ENCODE measurements at regions not wholly inside any gene's neighbourhood (a gene's known extent, or its start where the extent isn't known, plus 50 kb on each side); places are given as distances from the start of the nearest gene placed in this dataset.

- no peak for DNase-seq
Measured at GRCh38 chr2:195029804-195030654, 627.0 kb upstream of the SLC39A10 start.

DNA sequence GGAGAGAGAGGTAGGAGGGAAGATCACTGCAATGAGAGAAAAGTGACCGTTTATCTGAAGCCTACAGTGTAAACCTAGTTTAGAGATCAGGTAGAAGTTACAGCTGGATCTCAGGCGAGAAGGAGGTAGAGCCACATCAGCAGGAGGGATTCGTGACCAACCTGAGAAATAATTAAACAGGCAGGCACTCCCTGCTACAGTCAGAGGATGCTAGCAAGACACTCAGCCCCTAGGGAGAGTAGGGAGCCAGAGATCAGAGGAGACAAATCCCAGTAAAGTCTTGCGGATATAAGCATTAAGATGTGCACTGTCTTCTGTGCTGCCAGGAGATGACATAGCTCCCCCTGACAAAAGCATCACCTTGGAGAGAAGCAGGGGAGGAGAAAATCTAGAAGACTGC lies 629.1 kb upstream of the SLC39A10 start:
- DNase-seq: no peak

GRCh38 chr2:195026261-195026660 lies 630.8 kb upstream of the SLC39A10 start:
- no peak for DNase-seq

DNA sequence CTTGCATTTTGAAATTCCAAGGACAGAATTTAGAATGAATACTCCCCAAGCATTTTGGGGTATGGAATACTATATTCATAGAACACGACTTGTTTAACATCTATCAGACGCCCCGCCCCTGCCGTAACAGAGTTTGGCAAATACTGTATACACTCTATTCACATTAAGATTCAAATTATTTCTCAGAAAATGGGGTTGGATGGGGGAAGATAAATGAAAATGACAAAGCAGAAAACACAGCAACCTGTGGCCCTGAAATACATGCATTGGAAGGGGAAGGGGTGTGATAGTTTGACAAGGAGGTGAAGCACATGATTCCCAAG lies 634.6 kb upstream of the SLC39A10 start:
- no peak for DNase-seq

DNA sequence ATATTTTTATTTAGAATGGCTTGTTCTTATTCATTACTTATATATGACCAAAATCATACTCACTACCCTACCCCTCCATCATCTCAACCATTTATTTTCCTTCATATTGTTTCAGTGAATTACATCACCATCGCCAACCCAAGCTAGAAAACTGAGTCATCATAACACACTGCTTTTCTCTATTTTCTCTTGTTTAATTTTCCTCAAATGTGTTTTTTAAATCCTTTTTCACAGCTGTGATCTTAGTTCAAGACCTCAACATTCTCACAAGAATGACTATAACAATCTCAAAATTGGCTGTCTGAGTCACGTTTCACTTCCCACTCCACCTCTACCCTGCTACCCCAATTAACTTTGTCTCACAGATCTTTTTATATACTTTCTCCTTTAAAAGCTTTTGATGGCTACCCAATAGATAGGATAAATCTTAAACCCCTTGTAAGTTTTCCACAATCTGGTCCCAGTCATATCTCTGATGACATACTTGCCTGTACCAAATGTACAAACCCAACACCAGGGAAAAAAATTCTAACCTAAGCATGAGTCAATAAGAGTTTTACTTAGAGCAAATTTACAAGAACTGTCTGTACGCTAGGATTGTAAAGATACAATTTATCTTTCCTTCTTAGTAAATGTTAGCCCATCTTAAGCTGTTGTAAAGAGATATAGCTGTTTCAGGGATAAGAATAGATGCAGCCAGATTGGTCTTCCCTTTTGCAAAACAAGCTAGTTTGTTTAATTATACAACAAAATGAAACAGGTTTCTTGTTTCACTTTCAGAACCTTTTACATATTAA lies 635.1 kb upstream of the SLC39A10 start:
- no peak for DNase-seq

DNA sequence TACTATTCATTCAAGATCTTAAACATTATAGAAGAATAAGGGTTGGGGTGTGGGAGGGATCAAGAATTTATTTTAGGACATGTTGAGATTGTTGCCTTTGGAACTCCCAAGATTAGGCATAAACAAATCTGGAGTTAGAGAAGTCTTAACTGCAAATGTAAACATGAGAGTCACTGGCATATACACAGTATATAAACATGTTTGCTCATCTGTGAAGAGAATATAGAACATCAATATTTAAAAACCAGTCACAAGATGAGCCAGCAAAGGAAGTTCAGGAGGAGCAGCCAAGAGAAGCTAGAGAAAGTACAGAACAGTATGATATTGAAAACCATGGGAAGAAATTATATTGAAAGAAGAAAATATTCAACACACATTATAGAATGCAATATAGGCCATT lies 638.6 kb upstream of the SLC39A10 start:
- DNase-seq: no peak

DNA sequence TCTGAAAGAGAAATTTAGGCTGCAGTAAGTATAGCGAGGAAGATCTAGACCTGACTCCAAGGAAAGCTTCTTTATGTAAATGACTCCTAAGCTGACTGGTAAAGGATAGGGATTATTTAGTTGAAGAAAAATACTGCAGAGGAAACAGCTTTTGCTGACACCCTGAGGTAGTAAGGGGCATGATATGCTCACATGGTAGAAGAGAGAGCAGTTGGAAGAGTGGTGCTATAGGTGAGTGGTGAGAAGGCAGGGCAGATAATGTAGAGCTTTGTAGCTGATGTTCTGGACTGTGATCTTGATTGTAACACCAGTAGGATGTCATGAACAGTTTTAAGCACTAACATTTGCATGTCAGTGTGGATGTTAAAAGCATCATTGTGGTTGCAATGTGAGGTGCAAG lies 639.1 kb upstream of the SLC39A10 start:
- DNase-seq: no peak

- DNase-seq: no peak
Measured at GRCh38 chr2:195016841-195017240, 640.2 kb upstream of the SLC39A10 start.

GRCh38 chr2:195009202-195009601 lies 647.8 kb upstream of the SLC39A10 start:
- DNase-seq: no peak

- DNase-seq: no peak
Measured at GRCh38 chr2:195006856-195007255, 650.2 kb upstream of the SLC39A10 start.

- no peak for DNase-seq
Measured at GRCh38 chr2:195003881-195004471, 653.0 kb upstream of the SLC39A10 start.

GRCh38 chr2:195001924-195002323 lies 655.1 kb upstream of the SLC39A10 start:
- DNase-seq: no peak

- no peak for DNase-seq
Measured at GRCh38 chr2:194999771-195000170, 657.3 kb upstream of the SLC39A10 start.

DNA sequence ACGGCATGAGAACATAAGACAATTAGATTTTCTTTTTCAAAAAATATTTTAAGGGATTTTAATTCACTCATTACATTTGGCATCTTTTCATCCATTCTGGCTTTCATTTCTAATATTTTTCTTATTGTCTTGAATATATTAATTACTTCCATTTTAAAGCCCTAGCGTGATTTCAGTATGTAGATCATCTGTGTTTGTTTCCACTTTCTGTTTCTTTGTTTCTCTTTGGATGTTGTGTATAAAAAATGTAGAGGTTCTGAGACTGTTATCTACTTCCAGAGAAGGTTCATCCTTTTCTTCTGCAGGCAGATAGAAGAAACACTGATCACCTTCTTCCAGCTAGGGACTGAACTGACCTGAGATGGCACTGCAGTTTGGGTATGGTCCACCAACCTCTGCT lies 664.4 kb upstream of the SLC39A10 start:
- DNase-seq: no peak

- no peak for DNase-seq
Measured at GRCh38 chr2:194985258-194985657, 671.8 kb upstream of the SLC39A10 start.

GRCh38 chr2:194962254-194962653 lies 694.8 kb upstream of the SLC39A10 start:
- DNase-seq: no peak

DNA sequence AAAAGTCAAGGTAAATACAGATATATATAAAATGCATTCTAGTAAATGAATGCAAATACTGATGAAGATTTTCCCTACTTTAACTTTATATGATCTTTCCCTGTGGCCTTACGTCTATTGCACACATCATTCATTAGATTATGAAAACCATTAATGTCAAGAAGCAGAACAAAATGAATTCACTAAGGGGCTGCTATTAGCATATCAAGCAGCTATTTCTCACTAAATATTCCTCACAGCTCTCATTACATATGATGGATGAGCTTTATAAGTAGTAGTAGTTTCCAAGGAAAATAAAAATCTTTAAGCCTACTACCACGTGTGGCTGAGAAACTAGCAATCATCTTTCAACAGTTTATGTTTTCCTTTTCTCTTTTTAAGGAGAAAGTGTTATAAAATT lies 702.8 kb upstream of the SLC39A10 start:
- DNase-seq: no peak

GRCh38 chr2:194946826-194947225 lies 710.2 kb upstream of the SLC39A10 start:
- DNase-seq: no peak

GRCh38 chr2:194938066-194938465 lies 719.0 kb upstream of the SLC39A10 start:
- no peak for DNase-seq

GRCh38 chr2:194927489-194927888 lies 729.5 kb upstream of the SLC39A10 start:
- DNase-seq: no peak

DNA sequence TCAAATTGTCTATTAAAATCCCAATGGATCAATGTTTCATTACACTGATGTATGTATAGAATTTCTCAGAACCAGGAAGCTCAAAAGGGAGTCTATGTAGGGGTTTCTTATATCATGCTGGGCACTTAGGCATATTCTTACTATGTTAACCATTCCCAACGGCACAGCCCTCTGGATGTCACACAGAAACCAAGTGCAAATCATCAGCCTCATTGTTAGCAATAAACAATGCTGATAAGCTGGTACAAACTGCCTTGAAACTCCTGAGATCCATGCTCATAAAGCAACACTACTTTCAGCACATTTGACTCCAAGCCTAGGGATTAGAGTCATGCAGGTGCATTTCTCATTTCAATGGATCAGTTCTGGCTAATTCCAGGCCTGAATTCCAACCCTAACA lies 730.2 kb upstream of the SLC39A10 start:
- no peak for DNase-seq

DNA sequence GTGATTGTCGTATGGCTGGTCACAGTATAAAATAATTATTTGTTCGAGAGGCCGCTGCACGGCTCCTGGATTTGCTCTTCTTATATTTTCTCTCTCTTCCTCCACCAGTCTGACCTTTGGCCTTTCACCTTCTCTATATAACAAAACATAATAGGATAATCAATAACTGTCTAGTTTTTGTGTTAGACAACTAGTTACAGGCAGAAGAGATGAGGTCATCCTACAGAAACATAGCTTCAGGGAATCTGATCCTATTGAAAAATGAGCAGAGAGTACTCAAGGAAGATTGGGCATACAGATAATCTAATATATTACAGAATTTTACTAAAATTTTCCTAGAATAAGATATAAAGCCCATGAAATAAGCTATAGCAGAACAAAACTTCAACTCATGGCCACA lies 731.3 kb upstream of the SLC39A10 start:
- no peak for DNase-seq

- no peak for DNase-seq
Measured at GRCh38 chr2:194917519-194917918, 739.5 kb upstream of the SLC39A10 start.

DNA sequence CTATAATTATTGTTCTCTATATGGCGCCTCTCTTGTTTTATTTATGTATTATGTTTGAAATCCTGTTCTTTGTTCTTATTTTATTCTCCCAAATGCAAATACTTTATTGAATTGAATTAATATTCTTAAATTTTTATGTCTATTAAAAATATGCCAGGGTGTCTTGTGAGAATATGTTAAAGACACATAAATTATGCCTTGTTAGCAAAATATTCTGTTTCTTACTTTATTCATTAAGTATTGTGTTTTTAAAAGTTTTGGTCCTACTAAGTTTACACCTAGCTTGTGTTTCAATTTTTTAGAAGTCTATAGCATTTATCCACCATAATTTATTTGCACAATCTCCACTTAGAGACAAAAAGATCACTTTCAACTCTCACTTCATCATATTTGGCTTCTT lies 741.5 kb upstream of the SLC39A10 start:
- no peak for DNase-seq
